Lower lobe of right lung (tissue), 2 donors: ENCODE measurements at regions not wholly inside any gene's neighbourhood (a gene's known extent, or its start where the extent isn't known, plus 50 kb on each side); places are given as distances from the start of the nearest gene placed in this dataset.

Source experiments
- ATAC-seq, 2 donors: fragments of 200-7000 bp; cut with Tn5 transposase; one replicate each; pipeline ENCODE4 v1.9.1; 2020 to 2022; ENCODE audit warnings: mild to moderate bottlenecking in 2 of 2, moderate library complexity in 2 of 2
- DNase-seq: peaks from one replicate; pipeline ENCODE4 v3.0.0-alpha.2; 2020
- H3K27ac ChIP-seq: fragments of 200-600 bp; one replicate; pipeline ENCODE4 v1.8.0; 2022
- H3K27me3 ChIP-seq: fragments of 200-600 bp; one replicate; pipeline ENCODE4 v1.8.0; 2022; ENCODE audit warnings: low read depth
- H3K36me3 ChIP-seq: fragments of 200-600 bp; one replicate; pipeline ENCODE4 v1.8.0; 2022; ENCODE audit warnings: mild to moderate bottlenecking
- H3K4me1 ChIP-seq: fragments of 200-600 bp; one replicate; pipeline ENCODE4 v1.8.0; 2022
- H3K4me3 ChIP-seq: fragments of 200-600 bp; one replicate; pipeline ENCODE4 v1.8.0; 2022; ENCODE audit warnings: mild to moderate bottlenecking
- H3K9me3 ChIP-seq: fragments of 200-600 bp; one replicate; pipeline ENCODE4 v1.8.0; 2022
- CTCF ChIP-seq: fragments of 200-600 bp; IDR thresholded peaks from one replicate; pipeline ENCODE4 v1.8.0; 2022; ENCODE audit warnings: antibody characterized with exemption, mild to moderate bottlenecking
- intact Hi-C: fragments of 100-400 bp; cut with DNase I; formaldehyde crosslinking; loops from one replicate; pipeline ENCODE4 v1.11.0; 2022
- donor health status: DM: no; HTN: yes; CAD: no; lungs with severe emphysema.

GRCh38 chr5:56460195-56460546 is 227.0 kb upstream of the ANKRD55 start:
- Histone ChIP-seq H3K4me1 (no peaks in the 10 kb centered on the region), H3K27me3 (no peaks in the 10 kb centered on the region), H3K4me3 (no peak overlapping the region), H3K36me3 (no peaks in the 10 kb centered on the region), H3K9me3 (no peaks in the 10 kb centered on the region), H3K27ac (no peak overlapping the region)
- ATAC-seq (no peak), DNase-seq (no peak)
- intact Hi-C loops: no loop called here
- TF ChIP-seq CTCF: no peak

- Histone ChIP-seq H3K36me3 (no peaks in the 10 kb centered on the region), H3K27me3 (no peaks in the 10 kb centered on the region), H3K9me3 (no peaks in the 10 kb centered on the region), H3K4me3 (no peak overlapping the region), H3K27ac (no peak overlapping the region), H3K4me1 (no peaks in the 10 kb centered on the region)
- intact Hi-C loops: no loop called here
- no peak for TF ChIP-seq CTCF
- ATAC-seq (no peak), DNase-seq (no peak)
These were observed 226.5 kb upstream of the ANKRD55 start for GRCh38 chr5:56459394-56460194.

- H3K27ac ChIP-seq: no peak overlapping the region
These were observed 225.0 kb upstream of the ANKRD55 start for GRCh38 chr5:56457887-56458812.

GRCh38 chr5:56456002-56456401 is 222.9 kb upstream of the ANKRD55 start:
- intact Hi-C loops: no loop called here
- no peaks in the 10 kb centered on the region for H3K27me3 ChIP-seq
- no peak for ATAC-seq

More at GRCh38 chr5:56457887-56458812, 225.0 kb upstream of the ANKRD55 start:
- Histone ChIP-seq H3K4me1 (no peaks in the 10 kb centered on the region), H3K9me3 (no peaks in the 10 kb centered on the region), H3K27me3 (no peaks in the 10 kb centered on the region), H3K4me3 (no peak overlapping the region), H3K36me3 (no peaks in the 10 kb centered on the region)
- DNase-seq: no peak
- intact Hi-C loops: no loop called here
- no peak for TF ChIP-seq CTCF
- no peak for ATAC-seq

GRCh38 chr5:56455417-56455816 is 222.3 kb upstream of the ANKRD55 start:
- intact Hi-C loops: no loop called here
- Histone ChIP-seq H3K27ac (no peak overlapping the region), H3K9me3 (no peaks in the 10 kb centered on the region), H3K27me3 (no peaks in the 10 kb centered on the region), H3K4me1 (no peaks in the 10 kb centered on the region), H3K36me3 (no peaks in the 10 kb centered on the region), H3K4me3 (no peak overlapping the region)
- no peak for DNase-seq
- ATAC-seq: no peak
- no peak for TF ChIP-seq CTCF

More at GRCh38 chr5:56456002-56456401, 222.9 kb upstream of the ANKRD55 start:
- no peak for DNase-seq
- Histone ChIP-seq H3K27ac (no peak overlapping the region), H3K36me3 (no peaks in the 10 kb centered on the region), H3K9me3 (no peaks in the 10 kb centered on the region), H3K4me3 (no peak overlapping the region), H3K4me1 (no peaks in the 10 kb centered on the region)
- no peak for TF ChIP-seq CTCF
